GF-D8 (cell line): ENCODE measurements at regions not wholly inside any gene's neighbourhood (a gene's known extent, or its start where the extent isn't known, plus 50 kb on each side); places are given as distances from the start of the nearest gene placed in this dataset.
A peak's percentile ranks its signal among the peaks of the same experiment; 100 is the strongest.
"Not testable (repeated sequence)": the region's sequence is repeated elsewhere in the genome, so short reads cannot be mapped to it uniquely, and the experiment has no call there.

Experiments used
- DNase-seq: peaks from one replicate; lab custom pipeline; 2025; lab: John Stamatoyannopoulos, UW

DNA sequence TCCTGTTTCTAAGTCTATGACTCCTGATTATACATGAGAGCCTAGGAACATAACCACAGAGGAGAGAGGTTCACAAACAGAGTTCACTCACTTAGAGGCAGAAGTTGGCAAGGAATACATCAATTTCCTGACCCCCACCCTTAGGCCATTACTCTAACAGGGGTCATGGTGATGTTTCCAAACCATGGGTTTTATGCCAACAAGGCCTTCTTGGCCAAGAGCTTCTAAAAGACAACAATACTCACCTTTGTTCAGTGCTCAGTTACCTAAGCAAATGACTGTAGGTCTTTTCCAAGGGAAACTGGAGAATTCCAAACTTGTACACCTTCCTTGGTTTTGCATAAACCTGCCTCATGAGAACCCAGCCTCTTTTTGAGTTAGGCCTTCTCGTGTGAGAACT, 52.6 kb downstream of the ERICH4 start:
- no peak for DNase-seq

DNA sequence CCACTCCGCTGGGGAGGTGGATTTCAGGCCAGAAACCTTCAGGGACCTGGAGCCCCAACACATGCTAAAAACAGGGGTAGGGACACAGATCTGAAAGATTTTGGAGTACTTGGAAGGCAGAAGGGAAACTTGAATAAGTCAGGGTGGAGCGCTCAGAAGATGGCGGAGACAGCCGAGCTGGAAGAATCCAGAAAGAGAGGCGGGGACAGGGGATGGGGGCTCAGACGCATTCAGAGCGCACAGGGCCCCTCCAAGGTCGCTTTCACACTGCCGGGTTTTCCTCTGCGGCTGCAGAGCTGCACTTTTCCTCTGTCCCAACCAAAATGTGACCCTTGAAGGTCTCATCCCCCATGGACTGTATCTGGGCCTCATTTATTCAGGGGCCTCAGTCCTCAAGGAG, 56.9 kb downstream of the ERICH4 start:
- DNase-seq: no peak

- no peak for DNase-seq
Observed at GRCh38 chr19:41500443-41500842, 57.5 kb downstream of the ERICH4 start.

- DNase-seq: no peak
Observed at GRCh38 chr19:41501854-41502253, 58.9 kb downstream of the ERICH4 start.

GRCh38 chr19:41505105-41505504, 62.1 kb downstream of the ERICH4 start:
- DNase-seq: no peak

DNA sequence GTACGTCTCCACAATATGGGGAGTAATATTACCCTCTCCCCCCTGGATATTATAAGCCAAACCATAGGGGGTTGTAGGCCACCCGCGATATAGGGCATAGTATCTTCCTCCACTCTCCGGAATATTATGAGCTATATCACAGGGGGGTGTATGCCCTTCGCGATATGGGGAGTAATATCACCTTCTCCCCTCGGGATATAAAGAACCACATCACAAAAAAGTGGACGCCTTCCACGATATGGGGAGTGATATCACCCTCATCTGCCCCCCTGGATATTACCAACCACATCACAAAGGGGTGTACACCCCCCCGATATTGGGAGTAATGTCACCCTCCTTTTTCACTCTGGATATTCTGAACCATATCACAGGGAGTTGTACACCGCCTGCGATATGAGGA, 65.5 kb upstream of the CEACAM21 start:
- no peak for DNase-seq

DNA sequence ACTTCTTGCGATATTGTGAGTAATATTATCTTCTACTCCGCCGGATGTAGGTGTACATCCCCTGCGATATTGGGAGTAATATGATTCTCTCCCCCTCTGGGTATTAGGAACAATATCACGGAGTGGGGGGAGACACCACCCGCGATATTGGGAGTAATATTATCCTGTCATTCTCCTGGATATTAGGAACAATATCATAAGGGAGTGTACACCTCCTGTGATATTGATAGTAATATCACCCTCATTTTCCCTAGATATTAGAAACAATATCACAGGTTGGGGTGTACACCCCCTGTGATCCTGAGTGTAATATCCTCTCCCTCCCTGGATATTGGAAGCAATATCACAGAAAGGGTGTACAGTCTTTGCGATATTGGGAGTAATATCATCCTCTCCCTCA, 64.3 kb upstream of the CEACAM21 start:
- no peak for DNase-seq

- no peak for DNase-seq
Observed at GRCh38 chr19:41515015-41515652, 60.8 kb upstream of the CEACAM21 start.

GRCh38 chr19:41516292-41517171, 59.4 kb upstream of the CEACAM21 start:
- peak; percentile 12 for DNase-seq

DNA sequence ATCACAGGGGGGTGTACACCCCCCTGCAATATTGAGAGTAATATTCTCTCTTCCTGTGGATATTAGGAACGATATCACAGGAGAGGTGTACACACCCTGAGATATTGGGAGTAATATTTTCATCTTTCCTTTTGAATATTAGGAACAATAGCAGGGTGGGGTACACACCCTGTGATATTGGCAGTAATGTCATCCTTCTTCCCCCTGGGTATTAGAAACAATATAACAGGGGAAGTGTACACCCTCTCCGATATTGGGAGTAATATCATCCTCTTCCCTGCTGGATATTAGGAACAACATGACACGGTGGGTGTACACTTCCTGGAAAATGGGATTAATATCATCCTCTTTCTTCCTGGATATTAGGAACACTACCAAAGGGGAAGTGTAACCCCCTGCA, 57.8 kb upstream of the CEACAM21 start:
- DNase-seq: no peak

GRCh38 chr19:41521138-41521930, 54.6 kb upstream of the CEACAM21 start:
- not testable (repeated sequence) for DNase-seq

GRCh38 chr19:41521931-41522555, 53.9 kb upstream of the CEACAM21 start:
- DNase-seq: no peak

DNA sequence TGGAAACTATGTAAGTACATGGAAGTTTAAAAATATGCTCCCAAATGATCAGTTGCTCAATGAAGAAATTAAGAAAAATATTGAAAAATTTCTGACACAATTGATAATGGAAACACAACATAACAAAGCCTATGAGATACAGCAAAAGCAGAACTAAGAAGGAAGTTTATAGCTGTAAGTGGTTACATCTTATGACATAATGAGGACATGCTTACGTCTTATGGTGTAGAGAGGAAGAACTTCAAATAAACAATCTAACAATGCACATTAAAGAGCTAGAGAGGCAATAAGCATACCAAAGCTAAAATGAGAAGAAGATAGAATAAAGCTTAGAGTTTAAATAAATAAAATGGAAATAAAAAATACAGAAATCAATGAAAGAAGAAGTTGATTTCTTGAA, 50.0 kb upstream of the CEACAM21 start:
- no peak for DNase-seq
